NOMO-1 treated with DMSO at 0.1 percent for 48 hours (cell line): ENCODE measurements at regions not wholly inside any gene's neighbourhood (a gene's known extent, or its start where the extent isn't known, plus 50 kb on each side); places are given as distances from the start of the nearest gene placed in this dataset.

Source experiments
- DNase-seq: peaks from one replicate; lab custom pipeline; 2025; ENCODE audit not compliant: unreplicated experiment; lab: John Stamatoyannopoulos, UW

DNA sequence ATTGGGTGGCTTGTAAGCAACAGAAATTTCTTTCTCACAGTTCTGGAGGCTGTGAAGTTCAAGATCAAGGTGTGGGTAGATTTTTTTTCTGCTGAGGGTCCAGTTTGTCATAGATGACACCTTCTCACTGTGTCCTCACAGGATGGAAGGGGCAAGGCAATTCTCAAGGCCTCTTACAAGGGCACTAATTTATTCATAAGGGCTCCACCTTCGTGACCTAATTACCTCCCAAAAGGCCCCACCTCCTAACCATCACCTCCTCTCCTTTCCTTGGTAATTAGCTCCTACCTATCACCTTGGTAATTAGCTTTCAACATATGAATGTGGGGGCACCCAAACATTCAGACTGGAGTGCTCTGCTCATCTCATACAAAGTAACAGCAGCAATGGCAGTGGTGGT is 92.3 kb upstream of the CD44 start:
- DNase-seq = no peak

DNA sequence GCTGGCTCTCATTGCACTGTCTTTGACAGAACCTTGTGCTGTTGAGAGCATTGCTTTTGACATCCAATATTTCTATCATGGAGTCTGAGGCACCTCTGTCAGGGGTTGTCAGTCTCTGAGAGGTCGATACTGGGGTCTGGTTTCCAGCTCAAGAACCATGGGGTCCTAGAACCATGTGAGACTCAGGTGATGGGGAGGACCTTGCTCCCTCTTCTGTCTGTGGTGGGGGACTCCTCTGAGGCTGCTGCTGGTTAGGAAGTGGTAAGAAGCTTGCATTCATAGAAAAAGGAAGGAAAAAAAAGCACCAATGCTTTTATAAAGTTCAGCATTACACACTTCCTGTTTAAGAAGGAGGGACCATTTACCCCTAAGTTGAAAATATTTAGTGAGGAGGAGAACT is 91.8 kb upstream of the CD44 start:
- DNase-seq = peak; percentile 78

DNA sequence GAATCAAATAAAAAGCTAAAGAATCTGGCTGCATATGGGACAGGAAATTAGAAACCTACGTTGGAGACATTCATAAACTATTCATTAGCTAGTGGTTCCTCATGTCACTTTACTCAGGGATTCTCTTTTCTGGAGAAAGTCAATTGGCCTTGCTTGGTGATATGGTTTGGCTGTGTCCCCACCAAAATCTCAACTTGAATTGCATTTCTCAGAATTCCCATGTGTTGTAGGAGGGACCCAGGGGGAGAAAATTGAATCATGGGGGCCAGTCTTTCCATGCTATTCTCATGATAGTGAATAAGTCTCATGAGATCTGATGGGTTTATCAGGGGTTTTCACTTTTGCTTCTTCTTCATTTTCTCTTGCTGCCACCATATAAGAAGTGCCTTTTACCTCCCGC is 91.2 kb upstream of the CD44 start:
- no peak for DNase-seq

DNA sequence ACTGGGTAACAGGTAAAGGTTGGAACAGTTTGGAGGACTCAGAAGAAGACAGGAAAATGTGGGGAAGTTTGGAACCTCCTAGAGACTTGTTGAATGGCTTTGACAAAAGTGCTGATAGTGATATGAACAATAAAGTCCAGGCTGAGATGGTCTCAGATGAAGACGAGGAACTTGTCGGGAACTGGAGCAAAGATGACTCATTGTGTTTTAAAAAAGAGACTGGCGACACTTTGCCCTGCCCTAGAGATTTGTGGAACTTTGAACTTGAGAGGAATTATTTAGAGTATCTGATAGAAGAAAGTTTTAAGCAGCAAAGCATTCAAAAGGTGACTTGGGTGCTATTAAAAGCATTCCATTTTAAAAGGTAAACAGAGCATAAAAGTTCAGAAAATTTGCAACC is 90.6 kb upstream of the CD44 start:
- peak; percentile 42 for DNase-seq

- DNase-seq = no peak
Observed at GRCh38 chr11:35049859-35050531, 89.0 kb upstream of the CD44 start.

DNA sequence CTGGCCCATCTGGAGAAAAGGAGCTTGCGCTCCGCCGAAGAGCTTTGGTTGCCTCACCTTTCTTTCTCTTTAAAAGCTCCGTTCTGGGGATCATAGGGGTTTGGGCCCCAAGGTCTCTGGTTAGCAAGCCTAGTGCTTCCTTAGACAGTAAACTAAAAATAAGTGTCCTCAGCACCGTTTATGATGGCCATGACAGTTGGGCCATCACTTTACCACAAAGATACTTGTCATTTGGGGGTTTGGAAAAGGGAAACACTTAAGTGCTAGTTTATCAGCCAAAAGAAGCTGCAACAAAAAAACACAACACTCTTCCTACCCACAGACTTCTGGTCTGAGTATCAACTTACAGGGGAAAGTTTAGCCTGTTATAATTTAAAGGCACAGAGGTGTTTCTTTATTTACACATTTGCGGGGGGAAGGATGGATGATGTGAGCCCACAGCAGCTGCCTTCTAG is 88.4 kb upstream of the CD44 start:
- peak; percentile 98 for DNase-seq

- no peak for DNase-seq
Observed at GRCh38 chr11:35056391-35057093, 82.4 kb upstream of the CD44 start.

DNA sequence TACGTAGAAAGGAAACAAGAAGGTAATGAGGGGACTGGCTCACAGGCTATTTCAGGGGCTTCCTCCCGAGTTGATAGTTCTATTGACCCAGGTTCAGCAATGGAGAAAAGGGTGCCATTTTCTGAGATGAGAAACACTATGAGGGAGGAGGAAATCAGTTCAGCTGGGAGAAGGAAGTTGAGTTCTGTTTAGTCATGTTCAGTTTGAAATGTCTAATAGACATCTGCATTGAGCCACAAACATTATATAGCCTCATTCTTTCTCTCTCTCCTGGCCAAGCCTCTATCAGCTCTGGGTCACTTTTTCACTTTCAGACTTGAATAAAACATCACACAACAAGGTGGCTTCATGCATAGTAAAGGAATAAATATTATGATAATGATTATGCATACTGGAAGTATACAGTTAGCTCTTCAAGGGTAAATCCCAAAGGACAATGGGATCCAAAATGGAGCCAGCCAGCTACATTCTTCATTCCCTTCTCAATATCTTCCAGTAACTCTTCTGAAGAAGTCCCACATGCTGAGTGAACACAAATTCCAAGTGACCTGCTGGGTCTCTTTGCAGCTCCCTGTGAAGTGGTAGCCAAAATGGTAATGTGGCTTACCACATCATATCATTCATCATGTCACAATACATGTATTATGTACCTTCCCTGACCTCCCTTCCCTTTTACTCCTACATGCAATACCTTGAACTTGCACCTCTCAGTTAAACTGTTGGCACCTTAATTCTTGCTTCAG is 80.9 kb upstream of the CD44 start:
- peak; percentile 63 for DNase-seq

DNA sequence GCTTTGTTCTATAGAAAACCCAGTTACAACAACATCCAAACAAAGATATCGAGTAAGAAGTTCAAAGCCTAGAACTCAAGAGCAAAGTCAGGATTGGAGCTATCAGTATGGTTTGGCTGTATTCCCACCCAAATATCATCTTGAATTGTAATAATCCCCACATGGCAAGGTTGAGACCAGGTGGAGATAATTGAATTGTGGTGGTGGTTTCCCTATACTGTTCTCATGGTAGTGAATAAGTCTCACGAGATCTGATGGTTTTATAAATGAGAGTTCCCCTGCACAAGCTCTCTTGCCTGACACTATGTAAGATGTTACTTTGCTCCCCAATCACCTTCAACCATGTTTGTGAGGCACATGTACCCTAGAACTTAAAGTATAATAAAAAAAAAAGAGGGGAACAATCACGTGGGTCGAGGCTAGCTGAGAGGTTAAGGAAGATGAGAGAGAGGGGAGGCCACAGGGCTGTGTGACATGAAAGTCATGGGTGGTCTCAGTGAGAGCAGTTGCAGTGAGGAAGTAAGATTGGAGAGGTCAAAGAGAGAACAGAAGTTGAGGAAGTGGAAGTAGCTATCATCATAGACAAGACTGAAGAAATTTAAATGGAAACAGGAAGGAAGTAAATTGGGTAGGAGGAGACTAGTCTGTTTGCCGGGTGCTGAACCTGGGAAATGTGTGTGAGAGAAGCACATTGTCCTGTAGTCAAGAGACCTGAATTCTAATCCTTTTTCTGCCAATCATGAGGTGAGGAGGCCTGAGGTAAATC is 80.1 kb upstream of the CD44 start:
- peak; percentile 91 for DNase-seq

DNA sequence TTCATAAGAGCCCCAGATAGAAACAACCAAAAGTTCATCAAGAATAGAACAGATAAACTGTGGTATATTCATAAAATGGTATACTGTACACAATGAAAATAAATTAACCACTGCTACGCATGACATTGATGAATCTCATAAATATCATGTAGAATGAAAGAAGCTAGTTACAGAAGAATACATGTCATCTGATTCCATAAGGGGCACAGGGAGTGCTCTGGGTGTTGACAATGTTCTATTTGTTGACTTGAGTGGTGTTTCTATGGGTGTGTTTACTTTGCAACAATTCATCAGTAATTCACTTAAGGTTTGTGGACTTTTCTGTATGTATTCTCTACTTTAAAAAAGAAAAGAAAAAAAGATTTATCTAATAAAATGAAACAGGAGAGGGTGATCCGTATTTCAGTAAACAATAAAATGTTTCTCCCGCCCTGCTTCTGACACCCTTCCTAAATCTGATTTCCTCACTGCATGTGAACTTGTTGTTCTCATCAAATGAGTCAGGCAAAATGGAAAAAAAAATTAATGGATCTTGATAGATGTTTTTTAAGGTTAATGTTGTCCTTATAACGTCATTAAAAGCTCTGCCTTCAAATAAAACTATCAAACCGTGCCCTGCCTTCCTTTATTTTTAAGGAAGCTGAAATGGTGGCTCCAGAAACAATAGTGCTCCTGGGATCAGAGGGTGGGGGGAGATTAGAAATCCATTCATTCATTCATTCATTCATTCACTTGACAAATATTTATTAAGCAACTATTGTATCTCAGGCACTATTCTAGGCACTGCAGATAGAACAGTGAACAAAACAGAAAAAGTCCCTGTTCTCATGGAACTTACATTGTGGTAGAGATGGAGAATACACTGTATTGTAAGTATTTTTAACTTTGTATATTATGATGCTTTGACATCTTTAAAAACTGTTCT is 77.2 kb upstream of the CD44 start:
- no peak for DNase-seq

GRCh38 chr11:35063488-35063931 is 75.5 kb upstream of the CD44 start:
- DNase-seq = peak; percentile 43

GRCh38 chr11:35064114-35064800 is 74.7 kb upstream of the CD44 start:
- DNase-seq = no peak

DNA sequence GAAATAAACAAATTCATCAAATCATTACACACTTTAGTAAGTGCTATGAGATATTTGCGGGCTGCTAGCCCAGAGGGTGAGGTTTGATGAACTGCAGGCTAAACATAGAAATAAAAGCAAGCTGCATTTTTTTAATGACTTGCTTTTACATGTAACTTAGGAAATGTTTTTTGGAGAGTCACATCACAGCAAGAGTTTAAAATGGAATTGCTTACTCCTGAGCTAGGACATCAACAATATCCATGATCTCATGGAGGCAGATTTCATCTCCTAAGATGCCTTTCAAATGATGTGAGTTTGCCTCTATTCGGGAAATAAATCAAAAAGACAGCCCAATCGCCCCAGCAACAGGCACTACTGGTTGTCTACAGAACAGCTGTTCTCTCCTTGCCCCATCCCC is 73.4 kb upstream of the CD44 start:
- no peak for DNase-seq

GRCh38 chr11:35066030-35066429 is 72.9 kb upstream of the CD44 start:
- peak; percentile 76 for DNase-seq

GRCh38 chr11:35066783-35067423 is 72.1 kb upstream of the CD44 start:
- DNase-seq = no peak

- no peak for DNase-seq
Observed at GRCh38 chr11:35071722-35072121, 67.2 kb upstream of the CD44 start.

GRCh38 chr11:35073691-35074419 is 65.1 kb upstream of the CD44 start:
- DNase-seq = peak; percentile 15
